Panc1 (cell line): ENCODE measurements at regions not wholly inside any gene's neighbourhood (a gene's known extent, or its start where the extent isn't known, plus 50 kb on each side); places are given as distances from the start of the nearest gene placed in this dataset.

Experiments
- REST ChIP-seq, 2 experiments: IDR thresholded peaks; 2 replicates each; pipeline ENCODE4 v1.6.1; 2011 to 2012; ENCODE audit warnings: low read depth in 2 of 2, control low read depth in 1 of 2, low read length in 1 of 2, mild to moderate bottlenecking in 1 of 2, moderate library complexity in 1 of 2; ENCODE audit not compliant: insufficient read depth in 1 of 2
- TF ChIP-seq, protein P1 (sequence below): fragments of 450-650 bp; IDR thresholded peaks from 2 replicates; pipeline ENCODE4 v1.5.1; 2017; ENCODE audit warnings: mild to moderate bottlenecking

GRCh38 chr1:185388815-185389214, 71.8 kb upstream of the IVNS1ABP start:
- no peak for TF ChIP-seq REST (IDR thresholded peaks at IDR 0.05; ENCODE audit: insufficient read depth in 1 of 2, low read depth in 2 of 2, low read length in 1 of 2)
- TF ChIP-seq, protein P1, sequence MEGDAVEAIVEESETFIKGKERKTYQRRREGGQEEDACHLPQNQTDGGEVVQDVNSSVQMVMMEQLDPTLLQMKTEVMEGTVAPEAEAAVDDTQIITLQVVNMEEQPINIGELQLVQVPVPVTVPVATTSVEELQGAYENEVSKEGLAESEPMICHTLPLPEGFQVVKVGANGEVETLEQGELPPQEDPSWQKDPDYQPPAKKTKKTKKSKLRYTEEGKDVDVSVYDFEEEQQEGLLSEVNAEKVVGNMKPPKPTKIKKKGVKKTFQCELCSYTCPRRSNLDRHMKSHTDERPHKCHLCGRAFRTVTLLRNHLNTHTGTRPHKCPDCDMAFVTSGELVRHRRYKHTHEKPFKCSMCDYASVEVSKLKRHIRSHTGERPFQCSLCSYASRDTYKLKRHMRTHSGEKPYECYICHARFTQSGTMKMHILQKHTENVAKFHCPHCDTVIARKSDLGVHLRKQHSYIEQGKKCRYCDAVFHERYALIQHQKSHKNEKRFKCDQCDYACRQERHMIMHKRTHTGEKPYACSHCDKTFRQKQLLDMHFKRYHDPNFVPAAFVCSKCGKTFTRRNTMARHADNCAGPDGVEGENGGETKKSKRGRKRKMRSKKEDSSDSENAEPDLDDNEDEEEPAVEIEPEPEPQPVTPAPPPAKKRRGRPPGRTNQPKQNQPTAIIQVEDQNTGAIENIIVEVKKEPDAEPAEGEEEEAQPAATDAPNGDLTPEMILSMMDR, result no peak
